ENCODE measurements at regions not wholly inside any gene's neighbourhood (a gene's known extent, or its start where the extent isn't known, plus 50 kb on each side); places are given as distances from the start of the nearest gene placed in this dataset.

- TF ChIP-seq ATOH8 (CRISPR knock-in tag; IDR thresholded peaks at IDR 0.05; ENCODE audit: low read depth) = 0 out of 2 replicates have a peak, but pooled peaks have one; percentile 16
- TF ChIP-seq FOXS1 (CRISPR knock-in tag; IDR thresholded peaks at IDR 0.05) = peak; percentile 67
- TF ChIP-seq HDAC2 (IDR thresholded peaks at IDR 0.05) = no peak
- TF ChIP-seq TP53 (CRISPR knock-in tag; IDR thresholded peaks at IDR 0.05) = peak; percentile 46; the same call in 1 of the 2 replicates
- TF ChIP-seq CHD4 (IDR thresholded peaks at IDR 0.05; ENCODE audit: borderline replicate concordance) = no peak
- no peak for TF ChIP-seq NPAS2 (CRISPR knock-in tag; IDR thresholded peaks at IDR 0.05; ENCODE audit: borderline replicate concordance)
- no peak for TF ChIP-seq BCL3 (IDR thresholded peaks at IDR 0.05)
- no peak for TF ChIP-seq ZSCAN20 (CRISPR knock-in tag; IDR thresholded peaks at IDR 0.05)
- TF ChIP-seq PHF8 (IDR thresholded peaks at IDR 0.05; ENCODE audit: borderline replicate concordance, low read depth) = no peak
- TF ChIP-seq E2F6 (IDR thresholded peaks at IDR 0.05; ENCODE audit: borderline replicate concordance, low read depth) = peak; percentile 75; the same call in 1 of the 2 replicates
- TF ChIP-seq POLR2AphosphoS2 (conservative IDR thresholded peaks at IDR 0.05; ENCODE audit: low read length) = no peak
- TF ChIP-seq REST (IDR thresholded peaks at IDR 0.05) = no peak
- TF ChIP-seq EP300 (IDR thresholded peaks at IDR 0.05) = no peak
- no peak for TF ChIP-seq SREBF2 (IDR thresholded peaks at IDR 0.05)
- no peak for TF ChIP-seq TFCP2L1 (CRISPR knock-in tag; IDR thresholded peaks at IDR 0.05)
- no peak for TF ChIP-seq ZC3H11A (IDR thresholded peaks at IDR 0.05)
- TF ChIP-seq RARB (CRISPR knock-in tag; IDR thresholded peaks at IDR 0.05) = no peak
- no peak for TF ChIP-seq CBX8 (IDR thresholded peaks at IDR 0.05)
- no peak for TF ChIP-seq CBX2 (IDR thresholded peaks at IDR 0.05; ENCODE audit: borderline replicate concordance, low read depth)
- no peak for TF ChIP-seq KDM5A (IDR thresholded peaks at IDR 0.05)
- 0 out of 2 replicates have a peak, but pooled peaks have one; percentile 21 for TF ChIP-seq MYC (IDR thresholded peaks at IDR 0.05; ENCODE audit: borderline replicate concordance, low read length)
- TF ChIP-seq KDM1A (IDR thresholded peaks at IDR 0.05; ENCODE audit: low read depth) = no peak
- TF ChIP-seq HEYL (CRISPR knock-in tag; IDR thresholded peaks at IDR 0.05) = no peak
- no peak for TF ChIP-seq CHD2 (IDR thresholded peaks at IDR 0.05; ENCODE audit: low read length, partially characterized antibody)
- TF ChIP-seq JUN (IDR thresholded peaks at IDR 0.05) = peak in 1 of 2 experiments; percentile 36; a peak in 1 of 5 replicates
- peak; percentile 28; the same call in 2 of the 3 replicates for TF ChIP-seq CTCF (IDR thresholded peaks at IDR 0.05)
- 0 out of 2 replicates have a peak, but pooled peaks have one; percentile 63 for TF ChIP-seq ZNF302 (CRISPR knock-in tag; IDR thresholded peaks at IDR 0.05)
- TF ChIP-seq SMC3 (IDR thresholded peaks at IDR 0.05) = peak; percentile 36; the same call in 1 of the 3 replicates
Observed at GRCh38 chr11:69948256-69949141, 129.3 kb upstream of the FGF3 start (continued).

Data from A549 (cell line).